Activated CD4-positive, alpha-beta T cell treated with anti-CD3 and anti-CD28 coated beads, Interleukin-2, amount 50 U/mL, for 24 hours (primary cell): ENCODE measurements at regions not wholly inside any gene's neighbourhood (a gene's known extent, or its start where the extent isn't known, plus 50 kb on each side); places are given as distances from the start of the nearest gene placed in this dataset.

Experiments
- DNase-seq, 2 donors: peaks; one replicate each; pipeline ENCODE4 v3.0.0-alpha.2; 2020; ENCODE audit warnings: low read depth in 1 of 2, low spot score in 1 of 2

DNA sequence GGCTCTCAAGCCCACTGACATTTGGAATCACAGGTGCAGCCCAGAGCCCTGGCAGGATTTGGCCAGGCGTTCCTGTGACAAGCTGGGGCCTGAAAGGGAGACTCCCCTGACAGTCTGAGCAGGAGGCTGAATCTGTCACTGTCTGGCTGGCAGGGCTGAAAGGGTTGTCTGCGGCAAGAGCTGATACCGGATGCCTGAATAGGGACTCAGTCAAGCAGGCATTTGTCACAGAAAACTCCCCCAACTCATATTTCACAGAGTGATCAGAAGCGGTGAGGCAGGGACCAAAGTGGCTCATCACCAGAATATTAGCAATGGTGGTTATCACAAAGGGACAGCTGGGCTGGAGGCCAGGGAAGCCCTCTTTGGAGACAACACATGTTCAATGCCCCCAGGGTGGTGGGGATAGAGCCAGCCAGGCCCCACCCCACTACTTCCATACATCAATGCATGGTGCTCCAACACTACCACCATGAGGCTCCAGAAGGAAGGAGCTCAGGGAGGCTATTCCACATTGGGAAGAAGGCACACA, 295.5 kb downstream of the DTWD2 start:
- no peak for DNase-seq

DNA sequence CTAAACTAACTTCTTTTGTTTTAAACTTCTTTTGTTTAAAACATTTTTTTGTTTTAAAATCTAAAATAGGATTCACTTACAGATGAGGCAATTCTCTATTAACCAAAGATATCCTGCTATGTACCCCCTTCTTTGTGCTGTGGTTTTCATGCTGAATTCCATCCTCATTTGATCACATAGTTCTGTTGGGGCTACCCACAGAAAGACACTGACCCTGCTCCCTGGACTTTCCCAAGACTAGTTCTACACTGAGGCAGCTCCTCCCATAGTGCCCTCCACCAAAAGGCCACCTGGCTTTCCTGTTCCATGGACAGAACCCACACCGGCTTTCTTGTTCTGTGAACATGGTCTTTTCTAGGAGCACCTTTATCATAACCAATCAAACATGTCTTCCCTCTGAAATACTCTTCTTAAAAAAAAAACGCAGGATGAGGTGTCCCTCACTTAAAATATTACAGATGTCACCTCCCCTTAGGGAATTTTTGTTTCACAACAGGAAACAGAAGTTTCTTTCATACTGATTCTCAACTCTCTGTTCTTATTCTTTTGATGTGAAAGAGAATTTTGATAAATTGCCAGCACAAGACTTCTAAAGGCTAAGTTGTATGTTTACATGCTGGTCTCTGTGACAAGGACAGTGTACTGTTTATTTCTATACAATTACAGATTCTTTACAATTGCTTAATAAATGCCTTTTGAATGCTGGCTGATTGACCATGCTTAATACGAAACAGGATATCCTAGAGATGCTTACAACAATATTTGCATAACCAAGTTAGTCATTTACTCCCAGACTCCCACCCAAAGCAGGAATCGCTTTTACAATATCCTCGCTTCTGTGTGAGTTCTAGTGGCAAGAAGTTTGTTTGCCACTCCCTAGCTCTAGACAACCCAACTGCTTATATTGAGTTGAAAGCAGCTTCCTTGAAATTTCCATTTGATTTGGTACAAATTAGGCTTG, 300.4 kb downstream of the DTWD2 start:
- no peak for DNase-seq

DNA sequence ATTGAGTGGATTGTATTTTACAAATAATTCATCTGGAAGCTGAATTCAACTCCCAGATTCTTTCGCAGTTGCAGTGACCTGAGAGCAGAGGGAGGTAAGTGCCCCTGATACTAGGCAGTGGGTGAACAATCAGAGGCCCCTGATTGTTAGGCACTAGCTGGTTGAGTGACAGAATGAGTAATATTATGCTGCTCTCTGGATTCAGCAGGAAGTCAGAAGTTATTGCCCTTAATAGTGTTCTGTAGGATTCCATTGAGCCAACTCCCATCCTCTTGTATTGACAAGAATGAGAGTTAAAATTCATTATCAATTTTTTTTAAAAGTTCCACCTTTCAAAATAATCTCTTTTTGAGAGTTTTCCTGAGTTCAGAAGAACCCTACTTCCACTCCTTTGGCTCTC, 301.2 kb downstream of the DTWD2 start:
- DNase-seq: no peak

DNA sequence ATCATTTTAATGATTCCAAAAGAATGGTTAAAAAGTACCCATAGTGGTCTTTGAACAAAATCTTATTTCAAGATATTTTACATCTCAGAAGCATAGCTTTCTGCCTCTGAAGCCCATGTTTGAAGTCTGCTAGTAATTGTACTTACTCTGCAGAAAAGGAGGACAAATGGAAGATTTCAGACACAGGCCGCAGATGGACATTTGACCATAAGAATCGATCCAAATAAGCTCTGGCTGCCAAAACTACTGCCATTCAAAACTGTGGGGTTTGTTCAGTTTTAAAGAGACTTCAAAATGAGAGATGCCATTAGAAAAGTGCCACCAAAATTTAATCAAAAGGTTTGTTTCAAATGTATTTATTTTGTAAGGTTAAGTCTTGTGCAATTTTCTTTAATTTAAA, 306.7 kb downstream of the DTWD2 start:
- no peak for DNase-seq

DNA sequence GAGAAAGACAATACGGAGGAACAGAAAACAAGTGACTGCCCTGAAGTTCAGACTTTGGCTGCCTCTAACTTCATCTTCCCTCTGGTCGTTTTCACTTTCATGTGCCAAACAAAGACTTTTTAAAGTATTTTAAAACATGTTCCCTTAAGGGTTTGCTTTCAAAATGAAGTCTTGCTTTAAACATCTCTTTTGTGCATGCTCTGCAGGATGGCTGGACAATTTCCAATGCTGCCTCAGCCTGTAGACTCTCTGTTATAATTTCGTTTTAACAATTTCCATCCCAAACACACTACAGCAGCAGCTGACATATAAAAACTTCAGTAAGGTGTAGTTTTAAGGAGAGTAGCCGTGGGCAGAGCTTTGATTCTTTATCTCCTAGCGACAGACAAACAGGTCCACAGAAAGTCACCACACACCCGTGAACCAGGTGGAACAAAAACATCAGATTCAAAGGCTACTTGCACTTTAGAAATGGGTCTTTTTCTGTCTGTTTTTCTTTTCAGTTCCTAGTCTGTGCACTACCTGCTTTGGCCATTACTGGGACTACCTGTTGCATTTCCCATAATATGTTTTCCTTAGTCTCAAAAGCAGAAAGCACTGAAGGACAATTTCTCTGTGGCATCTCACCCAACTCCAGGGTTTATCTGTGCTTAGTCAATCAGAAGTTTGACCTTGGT, 308.9 kb downstream of the DTWD2 start:
- no peak for DNase-seq

DNA sequence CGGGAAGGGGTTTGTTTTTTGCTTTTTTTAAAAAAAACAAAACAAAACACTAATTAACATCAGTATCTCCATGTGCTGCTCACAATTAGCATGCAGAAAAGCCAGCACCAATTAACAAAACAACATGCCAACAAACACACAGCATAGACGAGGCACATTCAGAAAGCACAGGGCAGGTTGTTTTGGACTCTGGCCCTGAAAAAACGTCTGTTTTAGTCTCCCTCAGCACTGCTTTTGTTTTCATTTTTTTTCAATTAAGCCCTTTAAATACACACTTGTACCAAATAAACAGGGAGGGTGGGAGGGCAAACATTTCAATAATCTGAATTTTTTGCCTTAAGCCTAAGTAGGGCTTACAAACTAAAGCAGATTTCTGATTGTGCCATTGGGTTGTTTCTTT, 309.6 kb downstream of the DTWD2 start:
- no peak for DNase-seq

DNA sequence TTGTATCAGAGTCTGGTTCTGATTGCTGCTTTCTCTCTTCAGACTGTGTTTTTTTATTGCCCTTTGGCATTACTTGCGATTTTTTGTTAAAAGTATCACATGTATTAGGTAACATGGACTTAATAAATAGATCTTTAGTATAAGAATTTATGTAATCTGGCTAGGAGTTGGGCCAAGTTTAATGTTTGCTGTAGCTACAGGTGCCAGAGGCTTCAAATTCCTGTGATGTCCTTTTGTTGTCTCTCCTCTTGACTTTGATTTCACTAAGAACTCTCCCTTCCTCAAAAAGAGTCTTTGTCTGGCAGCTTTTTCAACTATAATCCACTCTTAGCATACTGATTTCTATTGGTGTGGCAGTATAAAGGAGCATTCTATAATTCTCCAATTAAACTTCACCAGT, 313.1 kb downstream of the DTWD2 start:
- DNase-seq: no peak

DNA sequence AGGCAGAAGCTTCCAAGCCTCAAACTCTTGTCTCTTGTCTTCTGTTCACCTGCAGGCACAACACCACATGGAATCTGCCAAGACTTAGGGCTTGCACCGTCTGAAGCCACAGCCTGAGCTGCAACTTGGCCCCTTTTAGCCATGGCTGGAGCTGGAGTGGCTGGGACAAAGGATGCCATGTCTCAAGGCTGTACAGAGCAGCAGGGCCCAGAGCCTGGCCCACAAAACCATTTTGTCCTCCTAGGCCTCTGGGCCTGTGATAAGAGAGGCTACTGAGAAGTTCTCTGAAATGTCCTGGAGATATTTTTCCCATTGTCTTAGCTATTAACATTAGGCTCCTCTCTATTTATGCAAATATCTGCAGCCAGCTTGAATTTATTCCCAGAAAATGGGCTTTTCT, 330.8 kb downstream of the DTWD2 start:
- DNase-seq: no peak

DNA sequence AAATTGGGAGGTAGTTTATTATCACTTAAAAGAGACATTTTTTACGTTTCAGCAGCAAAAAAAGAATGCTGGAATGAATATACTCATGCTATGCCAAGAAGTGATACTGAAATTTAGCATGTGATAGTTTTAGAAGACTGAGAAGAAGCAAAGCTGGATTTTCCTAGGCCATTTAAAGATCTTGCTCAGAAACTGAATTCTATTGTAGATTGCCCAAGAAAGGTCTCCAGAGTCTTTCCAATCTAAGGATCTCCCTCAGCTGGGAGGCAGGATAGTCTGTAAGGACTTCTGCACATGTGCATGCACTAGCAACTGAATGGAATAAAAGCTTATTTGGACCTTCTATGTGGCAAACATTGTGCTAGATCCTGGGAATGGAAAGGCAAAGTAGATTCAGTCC, 334.5 kb downstream of the DTWD2 start:
- DNase-seq: no peak

DNA sequence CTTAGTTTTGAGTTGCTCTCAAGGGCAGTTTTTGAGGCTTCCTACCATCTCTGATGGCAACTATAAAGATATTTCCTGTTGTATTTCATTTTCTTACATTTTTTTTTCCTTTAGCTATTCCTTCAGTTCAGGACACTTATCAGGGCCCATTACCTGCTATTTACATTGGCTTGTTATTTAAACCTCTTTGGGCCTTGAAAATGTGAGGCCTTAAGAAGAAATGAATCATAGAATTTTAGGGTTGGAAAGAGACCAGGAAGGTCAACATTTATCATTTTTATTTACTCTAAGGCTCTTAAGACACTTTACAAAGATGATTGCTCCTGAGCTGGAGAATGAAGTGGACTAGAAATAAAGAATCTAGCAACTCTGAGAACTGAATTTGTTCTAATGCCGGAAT, 335.2 kb downstream of the DTWD2 start:
- no peak for DNase-seq

DNA sequence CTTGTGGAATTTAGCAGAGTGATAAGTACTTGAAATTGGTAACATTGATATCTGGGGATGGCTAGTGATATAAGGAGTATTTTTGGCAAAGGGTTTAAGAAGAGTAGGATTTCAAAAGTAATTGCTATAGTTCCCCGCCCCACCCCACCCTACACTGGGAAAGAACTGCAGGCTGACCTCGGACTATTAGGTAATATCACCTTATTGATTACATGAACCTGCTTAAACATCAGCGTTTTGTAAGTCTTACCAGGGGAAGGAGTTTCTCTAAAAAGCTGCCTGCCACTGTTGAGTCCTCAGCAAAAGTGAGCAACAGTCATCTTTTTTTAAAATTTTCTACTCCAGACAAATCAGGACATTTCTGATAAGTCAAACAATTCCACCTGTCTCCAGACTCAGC, 337.3 kb downstream of the DTWD2 start:
- DNase-seq: no peak

DNA sequence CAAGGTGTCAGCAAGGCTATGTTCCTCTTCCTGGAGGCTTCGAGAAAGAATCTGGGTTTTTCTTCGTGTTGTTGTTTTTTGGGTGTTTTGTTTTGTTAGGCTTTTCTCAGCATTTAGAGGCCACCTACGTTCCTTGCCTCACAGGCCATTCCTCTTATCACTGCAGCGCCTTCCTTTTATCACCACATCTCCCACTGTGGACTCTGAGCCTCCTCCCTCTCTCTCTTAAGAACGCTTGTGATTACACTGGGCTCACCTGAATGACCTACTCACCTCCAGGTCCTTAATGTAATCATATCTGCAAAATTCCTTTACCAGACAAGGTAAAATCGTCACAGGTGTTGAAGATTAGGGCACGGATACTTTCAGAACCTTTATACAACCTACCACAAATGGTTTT, 340.8 kb downstream of the DTWD2 start:
- DNase-seq: no peak

DNA sequence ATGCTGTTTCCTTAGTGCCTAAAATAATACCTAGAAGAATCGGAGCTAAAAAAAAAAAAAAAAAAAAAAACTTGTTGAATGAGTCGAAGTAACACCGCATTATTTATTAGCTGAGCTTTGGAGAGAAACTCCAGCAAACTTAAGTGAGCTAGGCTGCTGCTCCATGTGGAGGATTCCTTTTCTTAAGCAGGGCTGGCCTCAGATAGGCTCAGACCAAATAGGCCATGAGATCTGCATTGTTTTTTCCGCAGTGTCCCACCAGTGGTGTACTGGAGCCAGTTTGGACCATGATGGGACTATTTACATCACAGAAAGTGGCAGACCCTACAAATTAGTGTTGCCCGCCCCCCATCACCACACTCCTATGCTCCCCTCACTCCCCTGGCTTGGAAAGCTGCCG, 341.4 kb downstream of the DTWD2 start:
- no peak for DNase-seq

DNA sequence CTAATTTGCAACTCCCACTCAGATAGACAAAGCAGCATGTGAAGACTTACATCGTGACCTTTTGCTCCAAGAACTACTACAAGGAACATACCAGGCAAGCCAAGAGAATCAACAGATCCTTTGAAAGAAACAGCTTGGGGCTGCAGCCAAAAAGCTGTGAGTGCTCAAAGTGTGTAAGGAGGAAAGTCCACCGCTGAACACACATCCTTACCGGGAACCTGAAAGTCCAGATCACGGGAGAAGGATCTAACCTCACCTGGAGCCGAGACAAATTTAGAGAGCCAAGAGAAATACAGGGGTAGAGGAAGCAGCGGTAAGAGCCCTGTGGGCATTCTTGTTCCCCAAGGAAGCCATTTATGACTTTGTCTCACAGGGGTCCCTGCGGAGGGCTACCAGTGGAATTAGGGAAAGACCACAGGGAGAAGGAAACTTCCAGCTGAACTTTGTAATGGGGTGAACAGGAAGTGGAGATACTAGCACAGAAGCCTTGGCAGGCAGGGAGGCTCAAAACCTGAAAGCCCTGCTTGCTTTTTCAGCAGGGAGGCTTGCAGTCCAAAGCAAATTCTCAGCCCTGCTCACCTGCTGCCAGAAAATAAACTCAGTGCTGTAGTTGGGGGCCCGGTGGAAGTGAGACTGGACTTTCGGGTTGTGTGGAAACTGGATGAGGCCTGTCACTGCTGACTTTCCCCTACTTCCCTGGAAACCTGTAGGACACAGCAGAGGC, 350.2 kb downstream of the DTWD2 start:
- no peak for DNase-seq

DNA sequence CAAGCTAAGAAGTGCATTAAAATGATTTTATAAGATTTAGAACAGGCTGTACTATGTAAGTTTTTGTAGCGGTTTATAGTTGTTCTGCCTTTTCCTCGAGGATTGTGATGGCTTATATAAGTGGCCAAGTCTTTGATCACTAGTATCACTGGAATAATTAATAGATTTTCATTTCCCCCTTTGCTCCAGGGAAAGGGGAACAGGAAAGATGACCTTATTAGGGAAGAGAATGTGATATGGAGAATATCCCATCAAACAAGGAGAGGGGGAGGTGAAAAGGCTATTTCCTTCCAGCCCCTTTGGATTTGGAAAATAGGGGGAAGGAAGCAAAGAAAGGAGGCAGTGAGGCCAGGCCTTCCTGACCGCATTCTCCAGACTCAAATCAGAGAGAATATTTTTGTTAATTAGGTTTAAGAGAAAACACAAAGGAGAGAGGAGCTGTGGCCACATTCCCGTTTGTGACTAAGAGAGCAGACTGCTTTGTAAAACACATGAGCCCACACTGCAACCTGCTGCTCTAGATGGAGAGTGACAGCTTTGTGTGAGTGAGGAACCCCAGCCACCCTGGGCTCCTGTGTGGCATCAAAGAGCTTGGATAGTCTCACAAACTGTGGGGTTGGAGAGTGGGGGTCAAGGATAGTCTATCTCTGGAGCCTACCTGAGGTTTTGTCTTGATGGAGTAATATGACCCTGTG, 359.5 kb downstream of the DTWD2 start:
- DNase-seq: no peak

DNA sequence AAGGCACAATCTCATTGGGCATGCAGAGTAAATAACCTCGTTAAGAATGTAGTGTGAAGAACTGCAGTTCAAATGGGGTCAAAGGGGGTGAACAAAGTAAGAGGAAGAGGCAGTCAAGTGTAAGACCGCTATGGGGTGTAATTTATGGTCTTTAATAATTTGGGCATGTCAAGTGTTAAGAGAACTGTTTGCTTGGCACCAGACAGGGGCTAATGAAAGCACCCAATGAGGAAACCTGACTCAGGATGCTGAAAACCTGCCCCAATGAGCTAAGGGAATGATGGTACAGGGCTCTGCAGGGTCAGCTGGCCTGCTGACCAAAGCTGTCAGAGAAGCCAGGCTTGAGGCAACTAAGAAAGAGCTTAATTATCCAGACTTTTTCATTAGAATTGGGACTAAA, 368.1 kb downstream of the DTWD2 start:
- no peak for DNase-seq

DNA sequence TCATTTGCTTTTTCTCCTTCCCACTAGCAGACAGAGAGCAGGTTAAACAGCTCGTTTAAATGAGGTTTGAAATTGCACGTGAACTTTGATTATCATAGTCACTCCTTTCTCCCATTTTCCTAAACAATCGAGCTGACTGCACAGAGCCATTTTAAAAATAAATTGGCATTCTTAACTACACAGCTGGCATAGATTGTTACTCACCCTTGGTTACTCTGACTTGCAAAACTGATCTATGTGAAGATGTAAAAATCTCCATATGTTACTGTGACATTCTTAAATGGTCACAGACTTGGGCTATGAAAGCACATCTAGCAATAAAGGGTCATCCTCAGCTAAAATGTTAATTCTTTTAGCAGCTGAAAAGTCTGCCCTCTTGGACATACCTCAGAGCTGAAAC, 368.5 kb downstream of the DTWD2 start:
- DNase-seq: no peak

DNA sequence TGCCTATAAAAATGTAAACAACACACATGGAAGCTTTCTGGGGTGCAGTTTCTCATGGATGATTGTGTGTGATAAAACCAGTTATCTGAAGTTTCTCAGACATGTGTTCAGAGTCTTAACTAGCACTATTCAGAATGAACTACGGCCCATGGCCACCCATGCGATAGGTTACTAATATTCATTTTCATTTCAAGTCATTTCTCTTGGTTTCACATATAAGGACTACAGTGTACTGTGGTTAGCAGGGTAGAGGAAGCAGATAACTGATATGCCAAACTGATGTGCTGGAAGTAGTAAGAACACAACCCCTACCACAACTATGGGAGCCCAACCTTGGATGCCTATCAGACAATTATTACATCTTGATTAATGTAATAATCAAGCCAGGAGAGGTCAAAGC, 372.1 kb downstream of the DTWD2 start:
- no peak for DNase-seq

DNA sequence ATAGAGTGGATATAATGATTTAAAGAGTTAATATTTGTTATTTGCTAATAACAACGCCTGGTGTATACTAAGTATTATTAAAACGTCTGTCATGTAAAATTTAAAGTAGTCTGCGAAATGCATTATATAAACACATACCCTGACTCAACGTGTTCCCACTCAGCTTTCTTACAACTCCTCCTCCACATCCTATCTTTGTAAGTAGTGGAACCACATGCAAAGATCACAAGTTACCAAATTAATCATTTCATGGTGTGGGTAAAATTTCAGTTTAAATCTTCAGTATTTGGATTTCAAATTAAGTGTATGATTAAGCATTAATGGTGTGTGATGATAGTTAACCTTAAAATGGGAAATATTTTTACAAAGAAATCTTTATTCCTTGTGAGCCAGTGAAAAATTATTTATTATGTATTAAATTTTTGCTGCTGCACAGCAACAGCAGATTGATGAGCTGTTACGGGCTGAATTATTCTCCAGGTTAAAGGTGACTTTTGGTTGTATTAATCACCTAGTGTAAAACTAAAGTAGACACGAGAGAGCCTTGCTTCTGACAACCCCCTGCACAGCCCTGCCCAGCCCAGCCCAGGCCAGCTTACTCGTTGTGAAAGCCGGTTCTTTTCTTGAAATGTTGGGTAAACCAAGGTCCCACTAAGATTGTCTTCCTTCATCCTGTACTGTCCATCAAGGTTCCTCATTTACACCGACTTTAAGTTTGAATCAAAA, 373.5 kb downstream of the DTWD2 start:
- no peak for DNase-seq

DNA sequence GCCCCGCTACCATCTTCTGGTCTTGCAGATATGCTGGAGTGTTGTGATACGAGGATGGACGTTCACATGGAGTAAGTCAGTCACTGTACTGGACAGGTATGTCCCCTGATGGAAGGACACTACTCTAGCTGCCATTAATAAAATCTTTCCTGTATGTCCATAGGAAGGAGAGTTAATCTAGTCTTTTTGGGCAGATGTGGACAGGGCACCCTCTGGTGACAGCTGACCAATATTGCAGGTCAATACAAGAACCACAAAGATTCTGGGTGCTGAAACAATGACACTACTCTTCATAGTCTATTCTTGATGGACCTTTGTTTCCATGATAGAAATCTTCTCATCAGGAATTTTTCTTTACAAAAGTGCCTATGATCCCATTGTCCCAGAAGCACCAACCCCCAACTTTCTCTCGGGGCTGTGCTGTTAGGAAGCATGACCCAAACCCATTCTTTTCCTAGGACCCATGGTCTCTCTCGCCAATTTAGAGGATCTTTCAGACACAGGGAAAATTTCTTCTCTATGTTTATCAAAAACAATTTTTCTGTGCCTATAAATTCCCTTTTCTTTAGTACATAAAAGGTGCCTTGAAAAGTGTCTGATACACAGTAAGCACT, 376.9 kb downstream of the DTWD2 start:
- DNase-seq: no peak
